GM10248 (cell line): ENCODE measurements at regions not wholly inside any gene's neighbourhood (a gene's known extent, or its start where the extent isn't known, plus 50 kb on each side); places are given as distances from the start of the nearest gene placed in this dataset.

Experiments
- CTCF ChIA-PET: fragments of 300-600 bp; sonication (Branson Sonifier 250); formaldehyde crosslinking; extraction: SDS; loops from one replicate; lab custom pipeline; 2021; ENCODE audit warnings: antibody characterized with exemption; lab: Yijun Ruan, JAX
- POLR2A ChIA-PET: fragments of 350-650 bp; sonication (Branson Sonifier 250); formaldehyde crosslinking; extraction: SDS; loops from one replicate; lab custom pipeline; 2020; ENCODE audit warnings: antibody characterized with exemption; lab: Yijun Ruan, JAX
- DNase-seq: peaks from one replicate; pipeline ENCODE4 v3.0.0; 2012; ENCODE audit errors: extremely low spot score
- CTCF ChIP-seq: IDR thresholded peaks from 2 replicates; pipeline ENCODE4 v1.5.1; 2012; ENCODE audit warnings: mild to moderate bottlenecking, low read depth; ENCODE audit errors: extremely low read depth, missing control alignments, control extremely low read depth

DNA sequence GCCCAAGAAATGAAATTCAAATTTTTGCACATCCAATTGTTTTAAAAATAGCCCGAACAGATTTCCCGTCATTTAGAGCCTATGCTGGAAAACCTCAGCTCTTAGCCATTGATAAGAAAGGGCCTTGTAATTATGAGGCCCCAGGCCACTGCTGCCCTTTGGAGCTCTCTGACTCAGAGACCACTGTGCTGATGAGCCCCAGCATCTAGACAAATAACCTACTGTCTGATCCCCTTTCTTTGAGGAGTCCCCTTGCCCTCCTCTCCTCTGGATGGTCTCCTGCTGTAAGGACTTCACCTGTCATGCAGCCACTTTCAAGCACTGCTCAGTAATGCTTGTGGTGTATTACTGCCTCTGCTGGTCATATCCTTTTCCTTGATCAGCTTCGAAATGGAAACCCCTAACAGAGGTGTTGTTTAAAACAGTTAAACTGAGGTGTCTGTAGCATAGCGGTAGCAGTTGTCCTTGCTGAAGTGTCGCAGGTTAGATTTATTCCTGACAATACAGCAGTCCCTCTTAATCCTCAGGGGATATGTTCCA, 159.9 kb upstream of the SRRM4 start:
- CTCF ChIA-PET: no interaction called here
- no peak for TF ChIP-seq CTCF
- DNase-seq: no peak
- POLR2A ChIA-PET: no interaction called here

DNA sequence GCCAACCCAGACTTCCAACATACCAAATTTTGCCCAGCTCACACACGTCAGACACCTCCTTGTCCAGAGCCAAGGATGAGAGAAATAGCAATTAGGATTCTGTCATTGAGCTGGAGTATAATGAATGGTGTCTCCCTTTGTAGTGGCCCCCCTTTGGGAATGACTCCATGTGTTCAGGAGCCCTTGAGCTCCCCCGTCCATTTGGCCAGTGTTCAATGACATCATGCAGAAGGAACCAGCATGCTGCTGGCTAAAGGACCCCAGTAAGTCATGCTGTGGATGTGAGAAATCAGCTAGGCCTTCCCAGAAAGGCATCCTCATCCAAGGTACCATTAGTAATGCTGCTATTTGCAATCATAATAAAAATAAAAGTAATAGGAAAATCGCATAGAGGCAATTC, 158.8 kb upstream of the SRRM4 start:
- POLR2A ChIA-PET: no interaction called here
- no peak for DNase-seq
- CTCF ChIA-PET: no interaction called here
- TF ChIP-seq CTCF: no peak

DNA sequence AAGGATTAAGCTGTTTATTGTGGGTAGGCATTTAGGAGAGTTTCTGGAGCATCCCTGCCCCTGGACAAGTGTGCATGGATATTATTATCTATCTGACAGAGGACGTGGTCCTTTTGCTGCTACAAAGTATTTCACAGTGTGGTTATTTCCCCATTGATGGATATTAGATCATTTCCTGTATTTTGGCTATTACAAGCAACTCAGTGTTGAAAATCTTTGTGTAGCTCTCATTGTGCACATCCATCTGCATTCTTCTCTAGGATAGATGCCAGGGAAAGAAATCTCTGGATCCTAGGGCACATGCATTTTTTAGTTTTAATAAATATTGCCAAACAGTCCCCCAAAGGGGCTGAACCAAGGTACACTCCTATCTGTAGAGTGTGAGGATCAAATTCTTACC, 154.3 kb upstream of the SRRM4 start:
- ChIA-PET POLR2A (no interaction called here), CTCF (interaction anchor here (1.1 kb wide), 1 partner anchor 14 kb away, joined by 3 read pairs; no protein-coding TSS in a partner anchor)
- no peak for DNase-seq
- no peak for TF ChIP-seq CTCF

DNA sequence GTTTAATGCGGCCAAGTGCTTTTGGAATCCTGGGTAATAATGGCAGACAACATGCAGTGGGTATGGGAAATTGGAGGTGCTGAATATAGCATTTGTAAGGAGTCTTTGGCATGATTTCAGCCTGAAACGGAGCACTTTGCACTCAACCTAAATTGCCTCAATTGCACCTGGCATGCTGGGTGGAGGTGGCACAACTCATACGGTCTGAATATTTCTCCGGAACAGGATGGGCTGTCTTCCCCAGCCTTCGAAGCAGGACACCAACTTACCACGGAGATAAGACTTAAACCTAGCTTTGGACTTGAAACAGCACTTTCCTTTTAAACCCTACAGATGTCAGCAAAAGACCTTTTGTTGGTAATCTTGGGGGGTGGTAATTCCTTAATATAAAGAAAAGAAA, 153.7 kb upstream of the SRRM4 start:
- no peak for TF ChIP-seq CTCF
- POLR2A ChIA-PET: no interaction called here
- no peak for DNase-seq
- CTCF ChIA-PET: interaction anchor here (1.0 to 1.1 kb wide), 2 partner anchors 13 to 541 kb away, joined by 3 read pairs; no protein-coding TSS in a partner anchor

DNA sequence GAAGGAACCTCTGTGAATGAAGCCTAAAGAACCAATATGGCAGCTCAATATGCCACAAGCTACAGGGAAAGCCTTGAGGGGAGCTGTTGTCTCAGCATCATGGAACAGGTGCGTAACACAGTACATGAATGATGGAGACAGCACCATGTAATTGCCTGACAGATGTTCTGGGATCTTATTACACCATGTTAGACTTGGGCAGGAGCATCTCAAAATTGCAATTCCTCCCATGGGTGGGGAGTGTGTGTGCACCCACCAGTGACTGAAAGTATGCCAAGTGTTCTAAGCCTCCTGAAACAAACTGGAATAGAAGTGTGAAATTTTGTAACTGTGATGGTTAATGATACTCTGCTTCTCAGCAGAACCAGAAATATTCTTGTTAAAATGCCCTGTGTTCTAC, 151.0 kb upstream of the SRRM4 start:
- DNase-seq: no peak
- no peak for TF ChIP-seq CTCF
- POLR2A ChIA-PET: no interaction called here
- CTCF ChIA-PET: interaction anchor here (0.9 kb wide), 1 partner anchor 11 kb away, joined by 3 read pairs; no protein-coding TSS in a partner anchor

- CTCF ChIA-PET: interaction anchor here (1.2 kb wide), 1 partner anchor 8 kb away, joined by 3 read pairs; no protein-coding TSS in a partner anchor
- DNase-seq: no peak
- no peak for TF ChIP-seq CTCF
- POLR2A ChIA-PET: no interaction called here
Measured at GRCh38 chr12:118835926-118836325, 145.4 kb upstream of the SRRM4 start.
